GM18519 (cell line): ENCODE measurements at regions not wholly inside any gene's neighbourhood (a gene's known extent, or its start where the extent isn't known, plus 50 kb on each side); places are given as distances from the start of the nearest gene placed in this dataset.
"Not testable (repeated sequence)": the region's sequence is repeated elsewhere in the genome, so short reads cannot be mapped to it uniquely, and the experiment has no call there.

Source experiments
- ATAC-seq: cut with Tn5 transposase; IDR thresholded peaks from one replicate; pipeline ENCODE4 v1.9.1; 2021; ENCODE audit warnings: mild to moderate bottlenecking, moderate library complexity; ENCODE audit not compliant: unreplicated experiment, low FRiP score

DNA sequence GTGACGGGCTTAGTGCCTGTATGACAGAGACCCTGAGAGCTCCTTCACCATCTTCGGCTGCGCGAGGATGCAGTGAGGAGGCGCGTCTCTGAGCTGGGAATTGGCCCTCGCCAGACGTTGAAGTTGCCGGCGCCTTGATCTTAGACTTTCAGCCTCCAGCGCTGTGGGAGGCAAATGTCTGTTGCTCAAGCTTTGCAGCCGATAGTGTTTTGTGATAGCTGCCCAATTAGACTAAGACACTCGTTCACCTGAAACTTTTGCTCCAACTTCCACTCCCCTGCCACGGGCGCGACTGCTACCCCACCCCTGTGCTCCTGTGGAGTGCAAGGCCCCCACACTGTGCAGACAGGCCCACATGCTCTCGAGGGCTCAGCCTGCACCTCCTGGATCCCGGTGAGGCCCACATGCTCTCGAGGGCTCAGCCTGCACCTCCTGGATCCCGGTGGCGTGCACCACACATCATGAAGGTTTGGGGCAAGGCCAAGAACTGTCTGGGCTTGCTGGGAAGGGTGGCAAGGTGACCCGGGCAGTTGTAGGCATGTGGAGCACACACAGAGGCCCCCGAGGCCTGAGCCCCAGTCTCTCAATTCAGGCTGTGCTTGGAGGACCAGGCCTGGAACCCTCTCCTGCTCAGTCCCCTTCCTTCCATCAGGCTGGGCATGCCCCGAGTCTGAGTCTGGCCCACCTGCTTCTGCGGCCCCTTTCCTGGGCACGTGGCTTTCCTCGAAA lies 324.6 kb downstream of the TMEM121 start:
- no peak for ATAC-seq

DNA sequence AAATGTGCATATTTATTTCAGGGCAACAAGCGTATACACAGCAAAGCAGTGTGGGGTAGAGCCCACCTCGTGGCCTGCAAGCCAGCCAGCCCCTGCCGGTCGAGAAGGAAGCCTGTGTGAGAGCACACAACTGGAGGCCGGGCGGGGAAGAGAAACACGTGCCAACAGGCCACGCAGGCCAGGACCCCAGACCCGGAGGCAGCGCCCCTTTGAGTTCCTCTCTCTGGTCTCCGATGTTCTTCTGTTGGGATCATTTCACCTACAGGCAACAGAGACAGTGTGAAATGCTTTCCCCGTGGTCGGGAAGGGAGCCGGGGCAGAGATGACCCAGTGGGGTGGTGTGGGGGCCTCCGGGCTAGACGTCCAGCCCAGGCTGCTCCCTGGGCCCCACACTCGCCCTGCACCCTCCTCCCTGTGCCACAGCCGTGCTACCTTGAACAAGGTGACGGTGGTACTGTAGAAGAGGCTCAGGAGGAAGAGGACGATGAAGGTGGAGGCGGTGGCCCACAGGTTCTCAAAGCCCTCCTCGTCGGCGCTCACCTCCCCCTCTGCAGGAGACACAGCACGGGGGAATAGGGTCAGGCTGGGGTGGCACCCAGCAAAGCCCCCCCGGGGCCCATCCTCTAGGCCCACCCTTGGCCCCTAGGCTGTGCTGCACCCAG lies 325.5 kb downstream of the TMEM121 start:
- ATAC-seq: no peak

DNA sequence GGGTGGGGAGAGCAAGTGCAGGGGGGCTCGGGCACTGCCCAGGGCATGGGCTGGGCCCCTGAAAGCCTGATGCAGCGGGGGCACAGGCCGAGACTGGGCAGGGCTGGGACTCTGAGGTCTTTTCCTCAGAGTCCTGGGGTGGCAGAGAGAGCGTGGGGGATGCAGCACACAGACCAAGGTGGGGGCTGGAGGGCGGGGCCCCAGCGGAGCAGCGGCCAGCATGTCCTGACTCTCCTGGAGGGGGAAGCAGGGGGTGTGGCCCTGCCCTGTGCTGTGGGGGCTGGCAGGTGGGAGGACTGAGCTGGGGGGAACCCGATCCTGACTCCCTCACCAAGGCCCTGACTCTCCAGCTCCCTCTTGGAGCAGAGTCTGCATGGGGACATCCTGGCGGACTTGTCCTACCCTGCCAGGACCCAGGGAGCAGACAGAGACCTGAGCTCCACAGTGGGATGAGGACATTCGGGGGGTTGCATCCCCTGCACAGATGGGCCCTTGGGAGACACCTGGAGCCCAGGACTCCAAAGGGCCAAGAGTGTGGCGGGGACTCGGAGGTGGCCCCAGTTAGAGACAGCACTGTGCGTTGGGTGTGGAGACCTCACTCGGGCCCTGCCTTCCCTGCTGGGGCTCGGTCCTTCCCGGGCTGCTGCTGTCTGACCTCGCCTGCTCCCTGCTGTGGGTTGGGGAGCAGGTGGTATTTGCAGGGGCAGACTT lies 326.1 kb downstream of the TMEM121 start:
- no peak for ATAC-seq

DNA sequence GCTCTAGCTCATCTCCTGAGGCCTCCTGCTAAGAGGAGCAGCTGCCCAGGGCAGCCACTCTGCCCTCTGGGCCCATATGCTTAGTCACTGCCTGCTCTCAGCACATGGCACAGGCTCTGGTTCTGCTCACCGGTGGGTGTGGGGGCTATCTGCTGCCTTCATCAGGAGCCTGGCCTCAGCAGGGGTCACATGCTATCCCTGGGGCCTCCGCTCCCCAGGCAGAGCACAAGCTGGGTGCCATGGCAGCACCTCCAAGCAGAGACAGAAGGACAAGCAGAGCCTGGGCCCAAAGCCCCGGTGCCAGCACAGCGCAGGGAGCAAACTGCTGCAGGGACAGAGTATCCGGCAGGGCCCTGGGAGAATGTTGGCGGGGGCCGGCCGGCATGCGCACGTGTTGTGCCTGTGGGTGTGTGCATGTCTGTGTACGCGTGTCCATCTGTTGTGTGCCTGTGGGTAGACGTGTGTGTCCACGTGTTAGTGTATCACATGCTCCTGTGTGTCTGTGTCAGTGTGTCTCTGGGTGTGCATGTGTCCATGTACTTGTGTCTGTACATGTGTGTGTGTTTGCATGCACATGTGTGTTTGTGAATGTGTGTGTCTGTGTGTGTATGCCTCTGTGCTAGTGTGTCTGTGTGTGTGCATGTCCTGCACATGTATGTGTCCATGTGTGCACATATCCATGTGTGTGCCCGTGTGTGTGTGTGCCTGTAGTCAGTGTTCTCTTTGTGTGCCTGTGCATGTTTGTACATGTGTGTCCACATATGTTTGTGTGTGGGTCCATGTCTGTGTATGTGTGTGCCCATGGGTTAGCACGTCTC lies 326.9 kb downstream of the TMEM121 start:
- no peak for ATAC-seq

DNA sequence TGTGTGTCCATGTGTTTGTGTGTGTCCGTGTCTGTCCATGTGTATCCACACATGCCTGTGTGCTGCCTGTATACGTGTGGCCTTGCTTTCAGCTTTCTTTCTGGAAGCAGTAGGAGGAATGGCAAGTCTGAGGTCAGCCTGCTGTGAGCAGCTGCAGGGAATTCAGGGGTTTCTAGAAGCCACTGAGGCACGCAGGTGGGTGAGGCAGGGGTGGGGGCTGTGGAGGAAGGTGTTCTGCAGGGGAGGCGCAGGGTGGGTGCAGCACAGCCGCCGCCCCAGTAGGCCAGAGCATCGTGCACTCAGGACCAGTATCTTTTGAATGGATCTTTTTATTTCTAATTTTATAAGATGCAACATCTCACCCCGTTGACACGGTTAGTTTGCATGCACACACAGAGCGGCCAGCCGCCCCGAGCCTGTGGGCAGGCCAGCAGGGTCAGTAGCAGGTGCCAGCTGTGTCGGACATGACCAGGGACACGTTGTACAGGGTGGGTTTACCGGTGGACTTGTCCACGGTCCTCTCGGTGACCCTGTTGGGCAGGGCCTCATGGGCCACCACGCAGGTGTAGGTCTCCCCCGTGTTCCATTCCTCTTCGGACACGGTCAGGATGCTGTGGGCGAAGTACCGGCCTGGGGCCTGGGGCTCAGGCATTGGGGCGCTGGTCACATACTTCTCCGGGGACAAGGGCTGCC lies 327.7 kb downstream of the TMEM121 start:
- no peak for ATAC-seq

DNA sequence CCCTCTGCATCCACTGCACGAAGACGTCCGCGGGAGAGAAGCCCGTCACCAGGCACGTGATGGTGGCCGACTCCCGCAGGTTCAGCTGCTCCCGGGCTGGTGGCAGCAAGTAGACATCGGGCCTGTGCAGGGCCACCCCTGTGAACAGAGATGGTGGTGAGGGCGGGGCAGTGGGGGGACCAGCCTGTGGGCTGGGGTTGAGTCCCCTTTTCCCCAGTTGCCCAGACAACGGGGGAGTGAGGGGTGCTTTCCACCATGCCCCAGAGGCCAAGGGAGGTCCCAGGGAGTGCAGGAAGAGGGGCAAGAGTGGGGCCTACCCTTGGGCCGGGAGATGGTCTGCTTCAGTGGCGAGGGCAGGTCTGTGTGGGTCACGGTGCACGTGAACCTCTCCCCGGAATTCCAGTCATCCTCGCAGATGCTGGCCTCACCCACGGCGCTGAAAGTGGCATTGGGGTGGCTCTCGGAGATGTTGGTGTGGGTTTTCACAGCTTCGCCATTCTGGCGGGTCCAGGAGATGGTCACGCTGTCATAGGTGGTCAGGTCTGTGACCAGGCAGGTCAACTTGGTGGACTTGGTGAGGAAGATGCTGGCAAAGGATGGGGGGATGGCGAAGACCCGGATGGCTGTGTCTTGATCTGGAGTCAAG lies 328.3 kb downstream of the TMEM121 start:
- ATAC-seq: no peak

DNA sequence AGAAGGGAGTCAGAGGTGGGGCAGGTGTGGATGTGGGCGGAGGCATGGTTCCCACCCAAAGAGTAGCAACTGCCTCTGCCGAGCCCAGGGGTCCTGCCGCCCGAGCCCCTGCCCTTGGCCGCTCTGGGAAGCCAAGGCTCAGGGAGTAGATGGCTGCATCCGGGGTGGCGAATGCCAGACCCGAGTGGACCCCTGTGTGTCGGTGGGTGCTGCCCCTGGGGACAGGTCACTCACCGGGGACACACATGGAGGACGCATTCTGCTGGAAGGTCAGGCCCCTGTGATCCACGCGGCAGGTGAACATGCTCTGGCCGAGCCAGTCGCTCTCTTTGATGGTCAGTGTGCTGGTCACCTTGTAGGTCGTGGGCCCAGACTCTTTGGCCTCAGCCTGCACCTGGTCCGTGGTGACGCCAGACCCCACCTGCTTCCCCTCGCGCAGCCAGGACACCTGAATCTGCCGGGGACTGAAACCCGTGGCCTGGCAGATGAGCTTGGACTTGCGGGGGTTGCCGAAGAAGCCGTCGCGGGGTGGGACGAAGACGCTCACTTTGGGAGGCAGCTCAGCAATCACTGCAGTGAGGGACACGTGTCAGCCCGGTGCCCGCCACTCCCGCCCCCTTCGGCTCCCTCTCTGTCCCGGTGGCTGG lies 329.0 kb downstream of the TMEM121 start:
- no peak for ATAC-seq

DNA sequence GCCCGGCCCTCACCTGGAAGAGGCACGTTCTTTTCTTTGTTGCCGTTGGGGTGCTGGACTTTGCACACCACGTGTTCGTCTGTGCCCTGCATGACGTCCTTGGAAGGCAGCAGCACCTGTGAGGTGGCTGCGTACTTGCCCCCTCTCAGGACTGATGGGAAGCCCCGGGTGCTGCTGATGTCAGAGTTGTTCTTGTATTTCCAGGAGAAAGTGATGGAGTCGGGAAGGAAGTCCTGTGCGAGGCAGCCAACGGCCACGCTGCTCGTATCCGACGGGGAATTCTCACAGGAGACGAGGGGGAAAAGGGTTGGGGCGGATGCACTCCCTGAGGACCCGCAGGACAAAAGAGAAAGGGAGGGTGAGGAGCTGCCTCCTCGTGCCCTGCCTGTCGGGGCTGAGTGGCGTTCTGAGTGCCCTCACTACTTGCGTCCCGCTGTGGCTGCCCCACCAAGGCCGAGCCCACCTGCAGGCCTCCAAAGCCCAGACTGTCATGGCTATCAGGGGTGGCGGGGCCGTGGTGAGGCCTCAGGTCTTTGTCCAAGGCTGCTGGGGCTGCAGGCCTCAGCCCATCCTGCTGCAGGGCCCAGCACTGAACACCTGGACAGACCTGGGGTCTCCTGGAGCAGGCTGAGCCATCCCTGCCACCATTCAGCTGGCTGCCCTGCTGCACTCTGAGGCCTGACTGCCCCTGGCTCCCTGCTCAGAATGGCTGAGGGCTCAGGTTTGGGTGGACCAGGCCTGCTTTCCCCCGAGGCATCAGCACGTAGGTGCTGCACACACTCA lies 329.7 kb downstream of the TMEM121 start:
- no peak for ATAC-seq

DNA sequence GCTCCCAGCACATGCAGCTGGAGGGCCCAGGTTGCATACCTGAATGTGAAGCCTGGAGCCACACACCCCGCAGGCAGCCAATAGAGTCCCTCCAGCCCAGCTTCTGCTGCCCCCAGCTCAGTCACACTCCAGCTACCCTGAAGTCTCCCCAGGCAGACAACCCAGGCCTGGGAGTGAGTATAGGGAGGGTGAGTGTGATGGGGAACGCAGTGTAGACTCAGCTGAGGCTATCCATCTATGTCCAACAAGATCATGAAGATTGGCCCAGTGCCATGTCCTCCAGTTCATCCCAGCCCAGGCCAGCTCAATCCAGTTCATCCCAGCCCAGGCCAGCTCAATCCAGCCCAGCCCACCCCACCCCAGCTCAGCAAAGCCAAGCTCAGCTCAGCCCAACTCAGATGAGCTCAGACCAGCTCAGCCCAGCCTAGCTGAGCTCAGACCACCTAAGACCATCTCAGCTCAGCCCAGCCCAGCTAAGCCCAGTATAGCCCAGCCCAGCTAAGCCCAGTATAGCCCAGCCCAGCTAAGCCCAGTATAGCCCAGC lies 330.4 kb downstream of the TMEM121 start:
- no peak for ATAC-seq

DNA sequence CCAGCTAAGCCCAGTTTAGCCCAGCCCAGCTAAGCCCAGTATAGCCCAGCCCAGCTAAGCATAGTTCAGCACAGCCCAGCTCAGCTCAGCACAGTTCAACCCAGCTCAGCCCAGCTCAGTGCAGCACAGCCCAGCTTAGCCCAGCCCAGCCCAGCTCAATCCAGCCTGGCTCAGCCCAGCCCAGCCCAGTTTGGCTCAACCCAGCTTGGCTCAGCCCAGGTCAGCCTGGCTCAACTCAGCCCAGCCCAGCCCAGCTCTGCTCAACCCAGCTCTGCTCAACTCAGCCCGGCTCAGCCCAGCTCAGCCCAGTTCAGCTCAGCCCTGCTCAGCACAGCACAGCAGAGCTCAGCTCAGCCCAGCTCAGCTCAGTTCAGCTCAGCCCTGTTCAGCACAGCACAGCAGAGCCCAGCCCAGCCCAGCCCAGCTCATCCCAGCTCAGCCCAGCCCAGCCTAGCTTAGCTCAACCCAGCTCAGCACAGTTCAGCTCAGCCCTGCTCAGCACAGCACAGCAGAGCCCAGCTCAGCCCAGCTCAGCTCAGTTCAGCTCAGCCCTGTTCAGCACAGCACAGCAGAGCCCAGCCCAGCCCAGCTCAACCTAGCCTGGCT lies 330.9 kb downstream of the TMEM121 start:
- no peak for ATAC-seq

DNA sequence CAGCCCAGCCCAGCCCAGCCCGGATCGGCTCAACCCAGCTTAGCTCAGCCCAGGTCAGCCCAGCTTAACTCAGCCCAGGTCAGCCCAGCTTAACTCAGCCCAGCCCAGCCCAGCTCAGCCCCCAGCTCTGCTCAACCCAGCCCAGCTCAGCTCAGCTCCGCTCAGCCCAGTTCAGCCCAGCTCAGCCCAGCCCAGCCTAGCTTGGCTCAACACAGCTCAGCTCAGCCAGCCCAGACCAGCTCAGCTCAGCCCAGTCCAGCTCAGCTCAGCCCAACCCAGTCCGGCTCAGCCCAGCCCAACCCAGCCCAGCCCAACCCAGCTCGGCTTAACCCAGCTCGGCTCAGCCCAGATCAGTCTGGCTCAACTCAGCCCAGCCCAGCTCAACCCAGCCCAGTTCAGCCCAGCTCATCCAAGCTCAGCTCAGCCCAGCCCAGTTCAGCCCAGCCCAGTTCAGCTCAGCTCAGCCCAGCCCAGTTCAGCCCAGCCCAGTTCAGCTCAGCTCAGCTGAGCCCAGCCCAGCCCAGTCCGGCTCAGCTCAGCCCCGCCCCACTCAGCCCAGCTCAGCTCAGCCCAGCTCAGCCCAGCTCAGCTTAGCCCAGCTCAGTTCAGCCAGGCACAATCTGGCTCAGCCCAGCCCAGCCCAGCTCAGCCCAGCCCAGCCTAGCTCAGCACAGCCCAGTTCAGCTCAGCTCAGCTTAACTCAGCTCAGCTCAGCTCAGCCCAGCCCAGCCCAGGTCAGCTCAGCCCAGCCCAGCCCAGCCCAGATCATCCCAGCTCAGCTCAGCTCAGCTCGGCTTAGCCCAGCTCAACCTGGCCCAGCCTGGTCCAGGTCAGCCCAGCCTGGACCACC lies 331.7 kb downstream of the TMEM121 start:
- no peak for ATAC-seq

DNA sequence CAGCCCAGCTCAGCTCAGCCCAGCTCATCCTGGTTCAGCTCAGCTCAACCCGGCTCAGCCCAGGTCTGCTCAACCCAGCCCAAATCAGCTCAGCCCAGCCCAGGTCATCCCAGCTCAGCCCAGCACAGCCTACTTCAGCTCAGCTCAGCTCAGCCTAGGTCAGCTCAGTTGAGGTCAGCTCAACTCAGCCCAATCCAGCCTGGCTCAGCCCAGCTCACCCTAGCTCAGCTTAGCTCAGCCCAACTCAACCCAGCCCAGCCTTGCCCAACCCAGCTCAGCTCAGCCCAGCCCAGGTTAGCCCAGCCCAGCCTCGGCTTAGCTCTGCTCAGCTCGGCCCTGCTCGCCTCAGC lies 332.3 kb downstream of the TMEM121 start:
- no peak for ATAC-seq

DNA sequence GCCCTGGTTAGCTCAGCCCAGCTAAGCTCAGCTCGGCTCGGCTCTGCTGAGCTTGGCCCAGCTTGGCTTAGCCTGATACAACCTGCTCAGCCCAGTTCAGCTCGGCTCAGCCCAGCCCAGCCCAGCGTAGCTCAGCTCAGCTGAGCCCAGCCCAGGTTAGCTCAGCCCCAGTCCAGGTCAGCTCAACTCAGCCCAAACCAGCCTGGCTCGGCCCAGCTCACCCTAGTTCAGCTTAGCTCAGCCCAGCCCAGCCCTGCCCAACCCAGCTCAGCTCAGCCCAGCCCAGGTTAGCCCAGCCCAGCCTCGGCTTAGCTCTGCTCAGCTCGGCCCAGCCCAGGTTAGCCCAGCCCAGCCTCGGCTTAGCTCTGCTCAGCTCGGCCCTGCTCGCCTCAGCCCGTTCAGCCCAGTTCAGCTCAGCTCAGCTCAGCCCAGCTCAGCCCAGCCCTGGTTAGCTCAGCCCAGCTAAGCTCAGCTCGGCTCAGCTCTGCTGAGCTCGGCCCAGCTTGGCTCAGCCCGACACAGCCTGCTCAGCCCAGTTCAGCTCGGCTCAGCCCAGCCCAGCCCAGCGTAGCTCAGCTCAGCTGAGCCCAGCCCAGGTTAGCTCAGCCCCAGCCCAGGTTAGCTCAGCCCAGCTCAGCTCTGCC lies 332.8 kb downstream of the TMEM121 start:
- not testable (repeated sequence) for ATAC-seq

DNA sequence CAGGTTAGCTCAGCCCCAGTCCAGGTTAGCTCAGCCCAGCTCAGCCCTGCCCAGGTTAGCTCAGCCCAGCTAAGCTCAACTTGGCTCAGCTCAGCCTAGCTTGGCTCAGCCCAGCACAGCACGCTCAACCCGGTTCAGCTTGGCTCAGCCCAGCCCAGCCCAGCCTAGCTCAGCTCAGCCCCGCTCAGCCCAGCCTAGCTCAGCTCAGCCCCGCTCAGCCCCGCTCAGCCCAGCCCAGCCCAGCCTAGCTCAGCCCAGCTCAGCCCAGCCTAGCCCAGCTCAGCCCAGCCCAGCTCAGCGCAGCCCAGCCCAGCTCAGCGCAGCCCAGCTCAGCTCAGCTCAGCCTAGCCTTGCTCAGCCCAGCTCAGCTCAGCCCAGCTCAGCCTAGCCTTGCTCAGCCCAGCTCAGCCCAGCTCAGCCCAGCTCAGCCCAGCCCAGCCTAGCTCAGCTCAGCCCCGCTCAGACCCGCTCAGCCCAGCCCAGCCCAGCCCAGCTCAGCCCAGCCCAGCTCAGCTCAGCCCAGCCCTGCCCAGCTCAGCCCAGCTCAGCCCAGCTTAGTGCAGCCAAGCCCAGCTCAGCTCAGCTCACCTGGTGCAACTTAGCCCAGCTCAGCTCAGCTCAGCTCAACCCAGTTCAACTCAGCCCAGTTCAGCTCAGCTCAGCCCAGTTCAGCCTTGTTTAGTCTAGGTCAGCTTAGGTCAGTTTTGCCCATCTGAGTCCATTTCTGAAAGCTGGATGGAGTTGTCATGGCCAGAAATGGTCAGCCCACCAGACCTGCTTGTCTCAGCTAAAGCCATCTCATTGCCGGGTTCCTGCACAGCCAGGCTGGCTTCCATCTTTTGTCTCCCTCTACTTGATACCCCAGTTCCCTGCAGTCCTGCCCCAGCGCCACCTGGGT lies 333.6 kb downstream of the TMEM121 start:
- no peak for ATAC-seq
